ENCODE measurements at regions not wholly inside any gene's neighbourhood (a gene's known extent, or its start where the extent isn't known, plus 50 kb on each side); places are given as distances from the start of the nearest gene placed in this dataset.

GRCh38 chr6:23413327-23414050 is 712.5 kb upstream of the NRSN1 start:
- Mint-ChIP-seq H3K4me3 (no peak overlapping the region), H3K9me3 (peaks cover 4% of the 10 kb centered on the region), H3K4me1 (no peaks in the 10 kb centered on the region), H3K27me3 (no peaks in the 10 kb centered on the region), H3K27ac (no peak overlapping the region), H3K36me3 (no peaks in the 10 kb centered on the region)

GRCh38 chr6:23414051-23414445 is 712.0 kb upstream of the NRSN1 start:
- H3K4me1 Mint-ChIP-seq, result no peaks in the 10 kb centered on the region
- H3K36me3 Mint-ChIP-seq, result no peaks in the 10 kb centered on the region
- no peak overlapping the region for H3K27ac Mint-ChIP-seq
- no peak overlapping the region for H3K4me3 Mint-ChIP-seq
- no peaks in the 10 kb centered on the region for H3K27me3 Mint-ChIP-seq
- peaks cover 4% of the 10 kb centered on the region for H3K9me3 Mint-ChIP-seq

GRCh38 chr6:23414922-23415321 is 711.1 kb upstream of the NRSN1 start:
- Mint-ChIP-seq H3K27me3 (no peaks in the 10 kb centered on the region), H3K27ac (no peak overlapping the region), H3K9me3 (peaks cover 4% of the 10 kb centered on the region), H3K4me3 (no peak overlapping the region), H3K4me1 (no peaks in the 10 kb centered on the region), H3K36me3 (no peaks in the 10 kb centered on the region)

- Mint-ChIP-seq H3K4me3 (no peak overlapping the region), H3K27ac (no peak overlapping the region), H3K36me3 (no peaks in the 10 kb centered on the region), H3K27me3 (no peaks in the 10 kb centered on the region), H3K9me3 (no peaks in the 10 kb centered on the region), H3K4me1 (no peaks in the 10 kb centered on the region)
These were observed 710.1 kb upstream of the NRSN1 start for GRCh38 chr6:23415819-23416427.

- Mint-ChIP-seq H3K4me3 (no peak overlapping the region), H3K36me3 (no peaks in the 10 kb centered on the region), H3K4me1 (no peaks in the 10 kb centered on the region), H3K9me3 (no peaks in the 10 kb centered on the region), H3K27ac (no peak overlapping the region), H3K27me3 (no peaks in the 10 kb centered on the region)
These were observed 708.9 kb upstream of the NRSN1 start for GRCh38 chr6:23417133-23417532.

GRCh38 chr6:23418095-23418494 is 707.9 kb upstream of the NRSN1 start:
- Mint-ChIP-seq H3K9me3 (no peaks in the 10 kb centered on the region), H3K36me3 (no peaks in the 10 kb centered on the region), H3K27ac (no peak overlapping the region)

GRCh38 chr6:23419046-23419445 is 707.0 kb upstream of the NRSN1 start:
- no peak overlapping the region for H3K27ac Mint-ChIP-seq
- H3K36me3 Mint-ChIP-seq, result no peaks in the 10 kb centered on the region
- H3K4me3 Mint-ChIP-seq, result no peak overlapping the region
- peaks cover under 1% of the 10 kb centered on the region for H3K9me3 Mint-ChIP-seq
- H3K27me3 Mint-ChIP-seq, result no peaks in the 10 kb centered on the region
- no peaks in the 10 kb centered on the region for H3K4me1 Mint-ChIP-seq

More at GRCh38 chr6:23418095-23418494, 707.9 kb upstream of the NRSN1 start:
- Mint-ChIP-seq H3K4me1 (no peaks in the 10 kb centered on the region), H3K27me3 (no peaks in the 10 kb centered on the region), H3K4me3 (no peak overlapping the region)

- no peak overlapping the region for H3K27ac Mint-ChIP-seq
- no peak overlapping the region for H3K4me3 Mint-ChIP-seq
- H3K9me3 Mint-ChIP-seq, result peaks cover 5% of the 10 kb centered on the region
- no peaks in the 10 kb centered on the region for H3K4me1 Mint-ChIP-seq
- no peaks in the 10 kb centered on the region for H3K27me3 Mint-ChIP-seq
- H3K36me3 Mint-ChIP-seq, result no peaks in the 10 kb centered on the region
These were observed 705.2 kb upstream of the NRSN1 start for GRCh38 chr6:23420659-23421350.

GRCh38 chr6:23424584-23424983 is 701.4 kb upstream of the NRSN1 start:
- Mint-ChIP-seq H3K27ac (no peak overlapping the region), H3K9me3 (peaks cover 5% of the 10 kb centered on the region), H3K4me1 (no peaks in the 10 kb centered on the region), H3K27me3 (no peaks in the 10 kb centered on the region), H3K4me3 (no peak overlapping the region), H3K36me3 (no peaks in the 10 kb centered on the region)

- H3K27me3 Mint-ChIP-seq, result no peaks in the 10 kb centered on the region
- no peak overlapping the region for H3K4me3 Mint-ChIP-seq
- H3K9me3 Mint-ChIP-seq, result peaks cover 8% of the 10 kb centered on the region
- H3K27ac Mint-ChIP-seq, result no peak overlapping the region
- no peaks in the 10 kb centered on the region for H3K4me1 Mint-ChIP-seq
- H3K36me3 Mint-ChIP-seq, result no peaks in the 10 kb centered on the region
These were observed 690.9 kb upstream of the NRSN1 start for GRCh38 chr6:23435126-23435525.

- Mint-ChIP-seq H3K27ac (no peak overlapping the region), H3K9me3 (peaks cover 8% of the 10 kb centered on the region), H3K4me1 (no peaks in the 10 kb centered on the region), H3K27me3 (no peaks in the 10 kb centered on the region), H3K4me3 (no peak overlapping the region), H3K36me3 (no peaks in the 10 kb centered on the region)
These were observed 690.2 kb upstream of the NRSN1 start for GRCh38 chr6:23435798-23436197.

- Mint-ChIP-seq H3K36me3 (no peaks in the 10 kb centered on the region), H3K4me1 (no peaks in the 10 kb centered on the region), H3K9me3 (no peaks in the 10 kb centered on the region), H3K27me3 (no peaks in the 10 kb centered on the region), H3K4me3 (no peak overlapping the region), H3K27ac (no peak overlapping the region)
These were observed 684.1 kb upstream of the NRSN1 start for GRCh38 chr6:23441808-23442461.

GRCh38 chr6:23445157-23445710 is 680.8 kb upstream of the NRSN1 start:
- no peaks in the 10 kb centered on the region for H3K4me1 Mint-ChIP-seq
- H3K4me3 Mint-ChIP-seq, result no peak overlapping the region
- H3K27ac Mint-ChIP-seq, result no peak overlapping the region
- H3K9me3 Mint-ChIP-seq, result no peaks in the 10 kb centered on the region
- no peaks in the 10 kb centered on the region for H3K36me3 Mint-ChIP-seq
- no peaks in the 10 kb centered on the region for H3K27me3 Mint-ChIP-seq

GRCh38 chr6:23446469-23446967 is 679.5 kb upstream of the NRSN1 start:
- no peak overlapping the region for H3K4me3 Mint-ChIP-seq
- no peaks in the 10 kb centered on the region for H3K4me1 Mint-ChIP-seq
- no peaks in the 10 kb centered on the region for H3K27me3 Mint-ChIP-seq
- H3K36me3 Mint-ChIP-seq, result no peaks in the 10 kb centered on the region
- H3K9me3 Mint-ChIP-seq, result no peaks in the 10 kb centered on the region
- no peak overlapping the region for H3K27ac Mint-ChIP-seq

- H3K9me3 Mint-ChIP-seq, result no peaks in the 10 kb centered on the region
- H3K4me1 Mint-ChIP-seq, result no peaks in the 10 kb centered on the region
- H3K4me3 Mint-ChIP-seq, result no peak overlapping the region
- H3K36me3 Mint-ChIP-seq, result no peaks in the 10 kb centered on the region
- H3K27me3 Mint-ChIP-seq, result no peaks in the 10 kb centered on the region
- H3K27ac Mint-ChIP-seq, result no peak overlapping the region
These were observed 678.3 kb upstream of the NRSN1 start for GRCh38 chr6:23447731-23448130.

All from activated naive CD4-positive, alpha-beta T cell treated with anti-CD3 and anti-CD28 coated beads, Interleukin-2, amount 50 U/mL, for 24 hours (primary cell).